ENCODE measurements at regions not wholly inside any gene's neighbourhood (a gene's known extent, or its start where the extent isn't known, plus 50 kb on each side); places are given as distances from the start of the nearest gene placed in this dataset.

DNA sequence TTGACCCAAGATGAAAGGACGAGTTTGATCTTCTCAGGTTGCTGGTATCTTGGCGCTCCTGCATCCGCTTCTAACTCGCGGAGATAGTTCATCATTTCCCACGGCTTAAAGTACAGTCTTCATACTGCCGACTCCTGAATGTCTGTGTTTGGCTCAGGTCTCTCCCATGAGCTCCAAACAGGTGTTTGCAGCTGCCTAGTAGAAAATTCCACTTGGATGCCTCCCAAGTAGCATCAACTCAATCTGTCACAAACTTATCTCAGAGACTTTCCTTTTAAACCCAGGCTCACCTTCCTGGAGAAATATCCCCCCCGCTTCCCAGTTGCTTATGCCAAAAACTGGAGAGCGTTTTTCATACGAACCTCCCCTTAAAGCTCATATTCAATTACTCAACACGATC, 986.5 kb downstream of the TBC1D22A start:
- Histone ChIP-seq H3K4me1 (ENCODE audit: insufficient read depth, low read length) (no peaks in the 10 kb centered on the region), H3K4me3 (replicated peaks in 1 of 3; ENCODE audit: insufficient read depth in 1 of 3, low read depth in 2 of 3, low read length in 3 of 3) (no peak overlapping the region), H3K9ac (ENCODE audit: insufficient read depth, low read depth, low read length) (no peak overlapping the region), H3K36me3 (replicated peaks in 1 of 2; ENCODE audit: control insufficient read depth in 1 of 2, insufficient read depth in 2 of 2, low read length in 2 of 2) (no peaks in the 10 kb centered on the region), H3K27ac (ENCODE audit: extremely low read length, insufficient read depth, low read length) (no peak overlapping the region), H3K4me2 (ENCODE audit: low read depth, low read length) (no peak overlapping the region), H3K27me3 (ENCODE audit: control insufficient read depth in 1 of 2, insufficient read depth in 2 of 2, low read length in 2 of 2) (peaks cover 0 to 16% of the 10 kb centered on the region in 2 experiments; a peak in 3 of 5 replicates), H3K9me3 (ENCODE audit: low read length) (no peaks in the 10 kb centered on the region), H3K79me2 (ENCODE audit: insufficient read depth, low read length) (no peaks in the 10 kb centered on the region), H4K20me1 (ENCODE audit: insufficient read depth, low read length) (no peaks in the 10 kb centered on the region), H2AFZ (ENCODE audit: low read length) (no peak overlapping the region)
- WGBS (ENCODE audit: low lambda C conversion rate): 2% methylated on average over 11 of the region's 11 CpGs
- intact Hi-C loops (cut with micrococcal nuclease; ENCODE audit: unreplicated experiment): no loop called here
- TF ChIP-seq ZNF747 (CRISPR knock-in tag; IDR thresholded peaks at IDR 0.05; ENCODE audit: borderline replicate concordance) (no peak), SAP130 (CRISPR knock-in tag; IDR thresholded peaks at IDR 0.05; ENCODE audit: low read depth) (no peak), RARA (CRISPR knock-in tag; IDR thresholded peaks at IDR 0.05) (no peak)
- TF ChIP-seq, protein P1, sequence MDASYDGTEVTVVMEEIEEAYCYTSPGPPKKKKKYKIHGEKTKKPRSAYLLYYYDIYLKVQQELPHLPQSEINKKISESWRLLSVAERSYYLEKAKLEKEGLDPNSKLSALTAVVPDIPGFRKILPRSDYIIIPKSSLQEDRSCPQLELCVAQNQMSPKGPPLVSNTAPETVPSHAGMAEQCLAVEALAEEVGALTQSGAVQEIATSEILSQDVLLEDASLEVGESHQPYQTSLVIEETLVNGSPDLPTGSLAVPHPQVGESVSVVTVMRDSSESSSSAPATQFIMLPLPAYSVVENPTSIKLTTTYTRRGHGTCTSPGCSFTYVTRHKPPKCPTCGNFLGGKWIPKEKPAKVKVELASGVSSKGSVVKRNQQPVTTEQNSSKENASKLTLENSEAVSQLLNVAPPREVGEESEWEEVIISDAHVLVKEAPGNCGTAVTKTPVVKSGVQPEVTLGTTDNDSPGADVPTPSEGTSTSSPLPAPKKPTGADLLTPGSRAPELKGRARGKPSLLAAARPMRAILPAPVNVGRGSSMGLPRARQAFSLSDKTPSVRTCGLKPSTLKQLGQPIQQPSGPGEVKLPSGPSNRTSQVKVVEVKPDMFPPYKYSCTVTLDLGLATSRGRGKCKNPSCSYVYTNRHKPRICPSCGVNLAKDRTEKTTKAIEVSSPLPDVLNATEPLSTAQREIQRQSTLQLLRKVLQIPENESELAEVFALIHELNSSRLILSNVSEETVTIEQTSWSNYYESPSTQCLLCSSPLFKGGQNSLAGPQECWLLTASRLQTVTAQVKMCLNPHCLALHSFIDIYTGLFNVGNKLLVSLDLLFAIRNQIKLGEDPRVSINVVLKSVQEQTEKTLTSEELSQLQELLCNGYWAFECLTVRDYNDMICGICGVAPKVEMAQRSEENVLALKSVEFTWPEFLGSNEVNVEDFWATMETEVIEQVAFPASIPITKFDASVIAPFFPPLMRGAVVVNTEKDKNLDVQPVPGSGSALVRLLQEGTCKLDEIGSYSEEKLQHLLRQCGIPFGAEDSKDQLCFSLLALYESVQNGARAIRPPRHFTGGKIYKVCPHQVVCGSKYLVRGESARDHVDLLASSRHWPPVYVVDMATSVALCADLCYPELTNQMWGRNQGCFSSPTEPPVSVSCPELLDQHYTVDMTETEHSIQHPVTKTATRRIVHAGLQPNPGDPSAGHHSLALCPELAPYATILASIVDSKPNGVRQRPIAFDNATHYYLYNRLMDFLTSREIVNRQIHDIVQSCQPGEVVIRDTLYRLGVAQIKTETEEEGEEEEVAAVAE (CRISPR knock-in tag; IDR thresholded peaks at IDR 0.05; ENCODE audit: borderline replicate concordance): no peak
- FAIRE-seq (no peak), ATAC-seq (no peak), DNase-seq (ENCODE audit: low spot score) (no peak)
- ChIA-PET POLR2A (no interaction called here), CTCF (ENCODE audit: low intra/inter-chr PET ratio, low total read pairs) (no interaction called here)
- in situ Hi-C loops (cut with HindIII; ENCODE audit: extremely low pct_ligation_motif_present, low pct_unique_long_range_greater_than_20kb): no loop called here
- no TSS peak for BruUV-seq (replicated peaks)

DNA sequence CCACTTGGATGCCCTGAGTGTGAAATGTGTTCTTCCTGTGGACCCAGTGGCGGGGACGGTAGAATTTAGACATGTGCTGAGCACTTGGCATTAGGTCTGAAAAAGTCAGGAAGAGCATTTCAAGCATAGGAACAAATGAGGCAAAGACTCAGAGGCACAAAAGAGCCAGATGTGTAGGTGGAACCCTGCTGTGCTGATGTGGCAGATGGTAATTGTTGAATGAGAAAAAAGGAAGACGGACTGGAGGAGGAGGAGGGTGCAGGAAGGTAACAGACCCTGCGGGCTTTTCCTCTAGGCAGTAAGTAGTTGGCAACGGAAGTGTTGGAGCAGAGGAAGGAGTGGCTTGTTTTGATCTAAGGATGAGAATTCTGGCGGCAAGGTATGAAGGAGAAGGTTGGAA, 985.8 kb downstream of the TBC1D22A start:
- ATAC-seq: no peak
- H3K27me3 ChIP-seq (ENCODE audit: control insufficient read depth in 1 of 2, insufficient read depth in 2 of 2, low read length in 2 of 2): peaks cover 1 to 16% of the 10 kb centered on the region in 2 experiments; a peak in 4 of 5 replicates
- no peaks in the 10 kb centered on the region for H3K9me3 ChIP-seq (ENCODE audit: low read length)
- no peak overlapping the region for H3K27ac ChIP-seq (ENCODE audit: extremely low read length, insufficient read depth, low read length)
- H2AFZ ChIP-seq (ENCODE audit: low read length): no peak overlapping the region
- no peak for FAIRE-seq
- H3K36me3 ChIP-seq (replicated peaks in 1 of 2; ENCODE audit: control insufficient read depth in 1 of 2, insufficient read depth in 2 of 2, low read length in 2 of 2): no peaks in the 10 kb centered on the region
- in situ Hi-C loops (cut with HindIII; ENCODE audit: extremely low pct_ligation_motif_present, low pct_unique_long_range_greater_than_20kb): no loop called here
- no peaks in the 10 kb centered on the region for H3K79me2 ChIP-seq (ENCODE audit: insufficient read depth, low read length)
- CTCF ChIA-PET (ENCODE audit: low intra/inter-chr PET ratio, low total read pairs): no interaction called here
- WGBS (ENCODE audit: low lambda C conversion rate): 4% methylated on average over 6 of the region's 6 CpGs
- no peak overlapping the region for H3K4me3 ChIP-seq (replicated peaks in 1 of 3; ENCODE audit: insufficient read depth in 1 of 3, low read depth in 2 of 3, low read length in 3 of 3)
- no peak overlapping the region for H3K9ac ChIP-seq (ENCODE audit: insufficient read depth, low read depth, low read length)
- POLR2A ChIA-PET: no interaction called here
- intact Hi-C loops (cut with micrococcal nuclease; ENCODE audit: unreplicated experiment): no loop called here
- no peaks in the 10 kb centered on the region for H4K20me1 ChIP-seq (ENCODE audit: insufficient read depth, low read length)
- no peak for DNase-seq (ENCODE audit: low spot score)
- no TSS peak for BruUV-seq (replicated peaks)
- H3K4me2 ChIP-seq (ENCODE audit: low read depth, low read length): no peak overlapping the region
- H3K4me1 ChIP-seq (ENCODE audit: insufficient read depth, low read length): no peaks in the 10 kb centered on the region
- TF ChIP-seq, protein P2, sequence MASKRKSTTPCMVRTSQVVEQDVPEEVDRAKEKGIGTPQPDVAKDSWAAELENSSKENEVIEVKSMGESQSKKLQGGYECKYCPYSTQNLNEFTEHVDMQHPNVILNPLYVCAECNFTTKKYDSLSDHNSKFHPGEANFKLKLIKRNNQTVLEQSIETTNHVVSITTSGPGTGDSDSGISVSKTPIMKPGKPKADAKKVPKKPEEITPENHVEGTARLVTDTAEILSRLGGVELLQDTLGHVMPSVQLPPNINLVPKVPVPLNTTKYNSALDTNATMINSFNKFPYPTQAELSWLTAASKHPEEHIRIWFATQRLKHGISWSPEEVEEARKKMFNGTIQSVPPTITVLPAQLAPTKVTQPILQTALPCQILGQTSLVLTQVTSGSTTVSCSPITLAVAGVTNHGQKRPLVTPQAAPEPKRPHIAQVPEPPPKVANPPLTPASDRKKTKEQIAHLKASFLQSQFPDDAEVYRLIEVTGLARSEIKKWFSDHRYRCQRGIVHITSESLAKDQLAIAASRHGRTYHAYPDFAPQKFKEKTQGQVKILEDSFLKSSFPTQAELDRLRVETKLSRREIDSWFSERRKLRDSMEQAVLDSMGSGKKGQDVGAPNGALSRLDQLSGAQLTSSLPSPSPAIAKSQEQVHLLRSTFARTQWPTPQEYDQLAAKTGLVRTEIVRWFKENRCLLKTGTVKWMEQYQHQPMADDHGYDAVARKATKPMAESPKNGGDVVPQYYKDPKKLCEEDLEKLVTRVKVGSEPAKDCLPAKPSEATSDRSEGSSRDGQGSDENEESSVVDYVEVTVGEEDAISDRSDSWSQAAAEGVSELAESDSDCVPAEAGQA (IDR thresholded peaks at IDR 0.05; ENCODE audit: low read depth): no peak
- TF ChIP-seq, protein P2 (CRISPR knock-in tag; IDR thresholded peaks at IDR 0.05; ENCODE audit: borderline replicate concordance): no peak
- TF ChIP-seq MBD4 (IDR thresholded peaks at IDR 0.05; ENCODE audit: borderline replicate concordance, low read length) (no peak), MTA3 (CRISPR knock-in tag; IDR thresholded peaks at IDR 0.05) (no peak), KLF6 (CRISPR knock-in tag; IDR thresholded peaks at IDR 0.05) (no peak), EHMT2 (IDR thresholded peaks at IDR 0.05; ENCODE audit: borderline replicate concordance, low read depth, low read length) (no peak)

Data from HepG2 (cell line).